ENCODE measurements at regions not wholly inside any gene's neighbourhood (a gene's known extent, or its start where the extent isn't known, plus 50 kb on each side); places are given as distances from the start of the nearest gene placed in this dataset.

GRCh38 chr3:81375921-81376320 is 385.5 kb downstream of the GBE1 start:
- H3K27ac ChIP-seq, result no peak overlapping the region
- no peak overlapping the region for H3K4me3 ChIP-seq
- H3K9me3 ChIP-seq, result peaks cover 0 to 6% (median 0%) of the 10 kb centered on the region in 4 donors
- DNase-seq (ENCODE audit: low spot score in 2 of 2), result no peak
- no peaks in the 10 kb centered on the region for H3K36me3 ChIP-seq
- TF ChIP-seq POLR2A (IDR thresholded peaks at IDR 0.05) (no peak), EP300 (IDR thresholded peaks at IDR 0.05) (no peak)
- TF ChIP-seq, protein P1, sequence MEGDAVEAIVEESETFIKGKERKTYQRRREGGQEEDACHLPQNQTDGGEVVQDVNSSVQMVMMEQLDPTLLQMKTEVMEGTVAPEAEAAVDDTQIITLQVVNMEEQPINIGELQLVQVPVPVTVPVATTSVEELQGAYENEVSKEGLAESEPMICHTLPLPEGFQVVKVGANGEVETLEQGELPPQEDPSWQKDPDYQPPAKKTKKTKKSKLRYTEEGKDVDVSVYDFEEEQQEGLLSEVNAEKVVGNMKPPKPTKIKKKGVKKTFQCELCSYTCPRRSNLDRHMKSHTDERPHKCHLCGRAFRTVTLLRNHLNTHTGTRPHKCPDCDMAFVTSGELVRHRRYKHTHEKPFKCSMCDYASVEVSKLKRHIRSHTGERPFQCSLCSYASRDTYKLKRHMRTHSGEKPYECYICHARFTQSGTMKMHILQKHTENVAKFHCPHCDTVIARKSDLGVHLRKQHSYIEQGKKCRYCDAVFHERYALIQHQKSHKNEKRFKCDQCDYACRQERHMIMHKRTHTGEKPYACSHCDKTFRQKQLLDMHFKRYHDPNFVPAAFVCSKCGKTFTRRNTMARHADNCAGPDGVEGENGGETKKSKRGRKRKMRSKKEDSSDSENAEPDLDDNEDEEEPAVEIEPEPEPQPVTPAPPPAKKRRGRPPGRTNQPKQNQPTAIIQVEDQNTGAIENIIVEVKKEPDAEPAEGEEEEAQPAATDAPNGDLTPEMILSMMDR (IDR thresholded peaks at IDR 0.05), result no peak
- no peaks in the 10 kb centered on the region for H3K27me3 ChIP-seq
- H3K4me1 ChIP-seq, result no peaks in the 10 kb centered on the region

- Histone ChIP-seq H3K9me3 (peaks cover 0 to 9% (median 0%) of the 10 kb centered on the region in 4 donors), H3K27ac (no peak overlapping the region), H3K27me3 (no peaks in the 10 kb centered on the region), H3K36me3 (no peaks in the 10 kb centered on the region), H3K4me3 (no peak overlapping the region), H3K4me1 (no peaks in the 10 kb centered on the region)
- 35 to 38% methylated on average over 3 of the region's 3 CpGs for WGBS, 2 donors
- no peak for DNase-seq (ENCODE audit: low spot score in 2 of 2)
- TF ChIP-seq POLR2A (IDR thresholded peaks at IDR 0.05) (no peak), EP300 (IDR thresholded peaks at IDR 0.05) (no peak)
- TF ChIP-seq, protein P1 (IDR thresholded peaks at IDR 0.05), result no peak
These were observed 397.0 kb downstream of the GBE1 start for GRCh38 chr3:81364411-81364810.

DNA sequence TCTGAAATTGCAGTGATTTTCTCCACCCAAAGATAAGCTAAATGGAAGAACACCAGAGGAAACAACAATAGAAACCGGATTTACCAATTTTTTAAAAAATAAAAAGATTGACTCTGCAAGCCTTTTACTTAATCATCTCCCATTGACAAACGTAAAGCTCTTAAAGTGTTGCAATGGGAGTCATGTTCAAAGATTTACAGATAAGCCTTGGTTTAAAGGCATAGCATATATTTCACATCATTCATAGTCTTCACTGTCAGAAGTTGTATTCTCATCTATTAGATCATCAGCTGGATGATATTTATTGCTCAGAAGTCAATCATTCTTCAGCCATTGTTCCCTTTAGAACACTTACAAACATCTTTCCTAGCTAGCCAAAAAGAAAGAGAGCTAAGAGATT is 397.6 kb downstream of the GBE1 start:
- Histone ChIP-seq H3K36me3 (no peaks in the 10 kb centered on the region), H3K9me3 (peaks cover 0 to 9% (median 0%) of the 10 kb centered on the region in 4 donors), H3K27me3 (no peaks in the 10 kb centered on the region), H3K27ac (no peak overlapping the region), H3K4me1 (no peaks in the 10 kb centered on the region), H3K4me3 (no peak overlapping the region)
- DNase-seq (ENCODE audit: low spot score in 2 of 2), result no peak
- 67 to 73% methylated on average over 2 of the region's 2 CpGs for WGBS, 2 donors
- TF ChIP-seq POLR2A (IDR thresholded peaks at IDR 0.05) (no peak), EP300 (IDR thresholded peaks at IDR 0.05) (no peak)
- TF ChIP-seq, protein P1 (IDR thresholded peaks at IDR 0.05), result no peak

DNA sequence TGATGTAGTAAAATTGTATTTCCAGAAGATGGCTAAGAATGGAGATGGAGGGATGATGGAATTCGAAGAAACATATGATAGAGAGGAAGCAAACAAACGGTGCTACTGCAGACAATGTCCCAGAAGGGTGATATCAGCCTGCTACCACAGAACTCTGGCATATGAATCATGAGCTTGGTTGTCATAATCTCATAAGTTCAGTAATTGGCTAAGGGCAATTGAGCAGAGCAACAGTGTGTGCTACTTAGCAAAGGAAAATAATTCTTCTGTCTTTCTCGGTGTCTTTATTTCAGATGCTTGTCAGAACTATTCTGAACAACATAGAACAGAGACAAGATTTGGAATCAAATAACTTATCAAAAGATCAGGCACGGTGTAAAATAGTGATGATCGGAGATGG is 407.3 kb downstream of the GBE1 start:
- Histone ChIP-seq H3K9me3 (no peaks in the 10 kb centered on the region), H3K27ac (no peak overlapping the region), H3K4me1 (no peaks in the 10 kb centered on the region), H3K36me3 (no peaks in the 10 kb centered on the region), H3K27me3 (no peaks in the 10 kb centered on the region), H3K4me3 (no peak overlapping the region)
- WGBS, 2 donors, result 75 to 79% methylated on average over 5 of the region's 5 CpGs
- TF ChIP-seq EP300 (IDR thresholded peaks at IDR 0.05) (no peak), POLR2A (IDR thresholded peaks at IDR 0.05) (no peak)
- TF ChIP-seq, protein P1 (IDR thresholded peaks at IDR 0.05), result no peak
- no peak for DNase-seq (ENCODE audit: low spot score in 2 of 2)

DNA sequence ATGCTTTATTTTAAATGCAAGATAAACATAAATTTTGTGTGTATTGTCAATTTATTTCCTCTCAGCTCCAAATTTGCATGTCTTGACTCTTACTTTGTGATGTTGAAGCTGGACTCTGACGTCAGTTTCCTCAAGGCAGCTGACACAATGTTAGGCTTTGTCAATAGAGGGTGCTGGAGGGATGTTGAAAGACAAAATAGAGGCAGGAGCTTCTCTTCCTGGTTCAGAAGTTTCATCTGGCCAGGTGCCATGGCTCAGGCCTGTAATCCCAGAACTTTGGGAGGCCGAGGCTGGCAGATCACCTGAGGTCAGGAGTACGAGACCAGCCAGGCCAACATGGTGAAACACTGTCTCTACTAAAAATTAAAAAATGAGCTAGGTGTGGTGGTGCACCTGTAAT is 408.6 kb downstream of the GBE1 start:
- Histone ChIP-seq H3K4me1 (no peaks in the 10 kb centered on the region), H3K27me3 (no peaks in the 10 kb centered on the region), H3K27ac (no peak overlapping the region), H3K36me3 (no peaks in the 10 kb centered on the region), H3K9me3 (no peaks in the 10 kb centered on the region), H3K4me3 (no peak overlapping the region)
- WGBS, 2 donors, result 31 to 34% methylated on average over 3 of the region's 3 CpGs
- DNase-seq (ENCODE audit: low spot score in 2 of 2), result no peak
- TF ChIP-seq EP300 (IDR thresholded peaks at IDR 0.05), result no peak
- TF ChIP-seq POLR2A (IDR thresholded peaks at IDR 0.05), result no peak
- TF ChIP-seq, protein P1 (IDR thresholded peaks at IDR 0.05), result no peak

Measured in tibial nerve (tissue), 4 donors.